Upper lobe of left lung (tissue), 4 donors: ENCODE measurements at regions not wholly inside any gene's neighbourhood (a gene's known extent, or its start where the extent isn't known, plus 50 kb on each side); places are given as distances from the start of the nearest gene placed in this dataset.

ENCODE experiments used
- CTCF ChIP-seq, 6 experiments: fragments of 450-650 bp in 4 of 6; fragments of 200-600 bp in 2 of 6; sonication (generic) in 2 of 6; IDR thresholded peaks; one replicate each; pipeline ENCODE4 v1.5.1; 2016 to 2019; ENCODE audit warnings: antibody characterized with exemption in 6 of 6
- EP300 ChIP-seq, 4 donors: sonication (generic); formaldehyde crosslinking; IDR thresholded peaks; one replicate each; pipeline ENCODE4 v1.5.1; 2017; ENCODE audit warnings: antibody characterized with exemption in 4 of 4, control low read depth in 2 of 4
- POLR2A ChIP-seq, 4 donors: fragments of 450-650 bp; IDR thresholded peaks; one replicate each; pipeline ENCODE4 v1.5.1; 2016 to 2017; ENCODE audit warnings: antibody characterized with exemption in 4 of 4, mild to moderate bottlenecking in 2 of 4
- POLR2AphosphoS5 ChIP-seq, 2 donors: sonication (generic); formaldehyde crosslinking; IDR thresholded peaks; one replicate each; pipeline ENCODE4 v1.5.1; 2017; ENCODE audit warnings: antibody characterized with exemption in 2 of 2

GRCh38 chr6:1039191-1039590 is 272.7 kb upstream of the FOXQ1 start:
- TF ChIP-seq POLR2AphosphoS5 (IDR thresholded peaks at IDR 0.05) (no peak), CTCF (IDR thresholded peaks at IDR 0.05) (no peak), POLR2A (IDR thresholded peaks at IDR 0.05) (no peak), EP300 (IDR thresholded peaks at IDR 0.05) (no peak)
